ENCODE measurements at regions not wholly inside any gene's neighbourhood (a gene's known extent, or its start where the extent isn't known, plus 50 kb on each side); places are given as distances from the start of the nearest gene placed in this dataset.

DNA sequence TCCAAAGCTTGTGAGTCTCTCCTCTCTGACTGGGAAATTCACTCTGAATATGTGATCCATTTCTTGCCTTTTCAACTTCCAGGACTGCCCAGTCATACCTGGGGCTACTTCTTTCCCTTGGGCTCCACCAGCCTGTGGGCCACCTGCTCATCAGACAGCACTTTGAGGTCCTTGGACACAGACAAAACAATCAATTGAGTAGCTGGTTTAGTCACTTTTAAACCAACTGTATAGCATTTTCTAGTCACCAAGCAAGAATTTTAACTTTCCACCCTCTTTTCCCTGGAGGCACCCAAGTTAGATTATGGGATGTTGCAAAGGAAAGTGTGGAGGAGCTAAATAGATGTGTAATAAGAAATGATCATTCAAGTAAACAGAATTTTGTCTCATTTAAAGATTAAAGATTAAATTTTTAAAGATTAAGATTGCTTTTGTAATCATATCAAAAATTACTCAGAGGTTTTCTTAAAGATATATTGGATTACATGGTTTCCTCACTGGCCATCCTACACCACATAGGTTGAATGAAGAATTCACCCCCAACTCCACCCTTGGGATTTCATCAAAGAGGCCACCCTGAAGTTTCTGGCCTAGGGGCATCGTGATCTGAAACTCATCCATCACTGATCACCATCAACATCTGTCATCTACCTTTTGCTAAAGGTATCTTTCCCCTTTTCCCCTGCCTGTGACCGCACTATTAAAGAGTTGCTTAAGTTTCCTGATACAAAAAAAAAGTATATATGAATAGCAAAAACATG, 219.2 kb upstream of the NR5A2 start:
- no peak overlapping the region for H3K4me3 ChIP-seq (ENCODE audit: low read depth, low read length)
- no peak for DNase-seq (ENCODE audit: low read depth, low spot score)
- TF ChIP-seq, protein P1, sequence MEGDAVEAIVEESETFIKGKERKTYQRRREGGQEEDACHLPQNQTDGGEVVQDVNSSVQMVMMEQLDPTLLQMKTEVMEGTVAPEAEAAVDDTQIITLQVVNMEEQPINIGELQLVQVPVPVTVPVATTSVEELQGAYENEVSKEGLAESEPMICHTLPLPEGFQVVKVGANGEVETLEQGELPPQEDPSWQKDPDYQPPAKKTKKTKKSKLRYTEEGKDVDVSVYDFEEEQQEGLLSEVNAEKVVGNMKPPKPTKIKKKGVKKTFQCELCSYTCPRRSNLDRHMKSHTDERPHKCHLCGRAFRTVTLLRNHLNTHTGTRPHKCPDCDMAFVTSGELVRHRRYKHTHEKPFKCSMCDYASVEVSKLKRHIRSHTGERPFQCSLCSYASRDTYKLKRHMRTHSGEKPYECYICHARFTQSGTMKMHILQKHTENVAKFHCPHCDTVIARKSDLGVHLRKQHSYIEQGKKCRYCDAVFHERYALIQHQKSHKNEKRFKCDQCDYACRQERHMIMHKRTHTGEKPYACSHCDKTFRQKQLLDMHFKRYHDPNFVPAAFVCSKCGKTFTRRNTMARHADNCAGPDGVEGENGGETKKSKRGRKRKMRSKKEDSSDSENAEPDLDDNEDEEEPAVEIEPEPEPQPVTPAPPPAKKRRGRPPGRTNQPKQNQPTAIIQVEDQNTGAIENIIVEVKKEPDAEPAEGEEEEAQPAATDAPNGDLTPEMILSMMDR (IDR thresholded peaks at IDR 0.05; ENCODE audit: low read depth, low read length): no peak
- in situ Hi-C loops (cut with HindIII; ENCODE audit: low sequenced_read_pairs): no loop called here

DNA sequence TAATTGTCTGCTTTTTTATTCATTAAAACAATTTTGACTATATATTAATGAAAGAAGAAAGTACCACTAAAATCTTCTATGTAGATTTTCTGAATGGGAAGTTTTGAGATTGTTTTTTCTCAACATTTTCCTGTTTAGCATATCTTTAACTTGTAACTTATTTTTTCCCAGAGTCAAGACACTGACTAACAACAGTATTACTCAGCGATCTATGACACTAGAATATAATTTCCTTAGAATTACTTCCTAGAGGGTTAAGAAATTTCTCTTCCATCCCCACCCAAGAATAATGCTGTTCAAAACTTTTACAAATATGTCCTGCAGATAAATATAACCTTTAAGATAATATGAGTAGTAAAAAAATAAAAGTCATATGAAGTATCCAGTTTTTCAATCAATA, 218.2 kb upstream of the NR5A2 start:
- no peak for DNase-seq (ENCODE audit: low read depth, low spot score)
- in situ Hi-C loops (cut with HindIII; ENCODE audit: low sequenced_read_pairs): no loop called here
- TF ChIP-seq, protein P1 (IDR thresholded peaks at IDR 0.05; ENCODE audit: low read depth, low read length): no peak
- no peak overlapping the region for H3K4me3 ChIP-seq (ENCODE audit: low read depth, low read length)

DNA sequence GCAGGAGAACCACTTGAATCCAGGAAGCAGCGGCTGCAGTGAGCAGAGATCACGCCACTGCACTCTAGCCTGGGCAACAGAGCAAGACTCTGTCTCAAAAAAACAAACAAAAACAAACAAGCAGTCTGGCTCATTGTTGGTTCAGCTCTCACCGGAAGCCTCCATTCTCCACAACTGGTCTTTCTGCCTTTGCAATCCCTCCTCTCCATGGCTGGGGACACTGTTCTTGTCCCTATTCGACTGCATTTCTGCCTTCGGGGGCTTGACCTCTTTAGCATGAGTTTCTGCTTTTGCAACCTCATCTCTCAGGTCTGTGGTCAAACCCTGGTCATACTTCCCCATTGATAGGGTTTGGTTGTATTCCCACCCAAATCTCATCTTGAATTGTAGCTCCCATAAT, 216.3 kb upstream of the NR5A2 start:
- in situ Hi-C loops (cut with HindIII; ENCODE audit: low sequenced_read_pairs): no loop called here
- no peak overlapping the region for H3K4me3 ChIP-seq (ENCODE audit: low read depth, low read length)
- TF ChIP-seq, protein P1 (IDR thresholded peaks at IDR 0.05; ENCODE audit: low read depth, low read length): no peak
- DNase-seq (ENCODE audit: low read depth, low spot score): no peak

DNA sequence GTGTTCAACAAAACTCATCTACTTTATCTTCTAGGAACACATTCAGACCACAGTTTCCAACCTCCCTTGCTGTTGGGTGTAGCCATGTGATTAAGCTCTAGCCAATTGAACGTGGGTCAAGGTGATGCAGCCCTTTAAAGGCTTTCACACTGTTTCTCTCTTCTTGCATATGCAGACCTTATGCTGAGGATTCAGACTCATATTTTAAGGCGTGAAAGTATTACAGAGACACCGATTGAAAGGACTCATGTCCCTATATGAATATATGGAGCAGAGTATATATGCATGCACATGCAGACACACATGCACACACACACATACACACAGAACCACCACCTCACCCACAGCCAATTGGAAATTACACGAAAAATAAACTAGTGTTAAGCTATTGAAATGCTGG, 214.3 kb upstream of the NR5A2 start:
- no peak for DNase-seq (ENCODE audit: low read depth, low spot score)
- in situ Hi-C loops (cut with HindIII; ENCODE audit: low sequenced_read_pairs): no loop called here
- H3K4me3 ChIP-seq (ENCODE audit: low read depth, low read length): no peak overlapping the region
- TF ChIP-seq, protein P1 (IDR thresholded peaks at IDR 0.05; ENCODE audit: low read depth, low read length): no peak

DNA sequence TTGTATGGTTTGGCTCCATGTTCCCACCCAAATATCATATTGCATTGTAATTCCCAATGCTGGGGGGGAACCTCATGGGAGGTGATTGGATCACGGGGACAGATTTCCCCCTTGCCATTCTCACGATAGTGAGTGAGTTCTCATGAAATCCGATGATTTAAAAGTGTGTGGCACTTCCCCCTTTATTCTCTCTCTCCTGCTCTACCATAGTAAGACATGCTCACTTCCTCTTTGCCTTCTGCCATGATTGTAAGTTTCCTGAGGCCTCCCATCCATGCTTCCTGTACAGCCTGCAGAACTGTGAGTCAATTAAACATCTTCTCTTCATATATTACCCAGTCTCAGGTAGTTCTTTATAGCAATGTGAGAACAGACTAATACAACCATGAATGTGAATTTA, 211.6 kb upstream of the NR5A2 start:
- TF ChIP-seq, protein P1 (IDR thresholded peaks at IDR 0.05; ENCODE audit: low read depth, low read length): no peak
- in situ Hi-C loops (cut with HindIII; ENCODE audit: low sequenced_read_pairs): no loop called here
- DNase-seq (ENCODE audit: low read depth, low spot score): no peak
- H3K4me3 ChIP-seq (ENCODE audit: low read depth, low read length): no peak overlapping the region

DNA sequence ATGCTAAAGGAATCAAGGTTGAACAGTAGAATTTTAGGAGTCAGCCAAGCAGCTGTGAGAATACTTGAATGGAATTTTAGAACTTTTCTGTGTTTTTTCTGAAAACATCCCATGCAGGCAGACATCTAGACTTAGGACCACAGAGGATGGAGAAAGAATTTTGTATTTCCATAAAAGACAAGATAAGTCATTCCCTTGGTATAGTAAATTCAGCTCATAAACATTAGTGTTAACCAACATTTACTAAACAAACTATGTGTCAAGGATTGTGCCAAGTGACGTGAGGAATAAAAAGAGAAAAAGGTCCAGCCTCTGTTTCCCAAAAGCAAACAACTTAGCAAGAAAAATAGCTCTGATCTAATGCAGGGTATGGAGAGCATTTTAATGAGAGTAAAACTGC, 210.2 kb upstream of the NR5A2 start:
- in situ Hi-C loops (cut with HindIII; ENCODE audit: low sequenced_read_pairs): no loop called here
- H3K4me3 ChIP-seq (ENCODE audit: low read depth, low read length): no peak overlapping the region
- no peak for DNase-seq (ENCODE audit: low read depth, low spot score)
- TF ChIP-seq, protein P1 (IDR thresholded peaks at IDR 0.05; ENCODE audit: low read depth, low read length): no peak
